Erythroblast (primary cell): ENCODE measurements at regions not wholly inside any gene's neighbourhood (a gene's known extent, or its start where the extent isn't known, plus 50 kb on each side); places are given as distances from the start of the nearest gene placed in this dataset.

Experiments
- GATA1 ChIP-seq: IDR thresholded peaks from 2 replicates; pipeline ENCODE4 v1.6.1; 2011; ENCODE audit warnings: low read depth, mild to moderate bottlenecking, control low read depth, low read length, moderate library complexity
- POLR2A ChIP-seq: IDR thresholded peaks from 2 replicates; pipeline ENCODE4 v1.6.1; 2011; ENCODE audit warnings: mild to moderate bottlenecking, low read length

GRCh38 chr10:78298835-78299234, 265.2 kb downstream of the RPS24 start:
- no peak for TF ChIP-seq POLR2A
- TF ChIP-seq GATA1 = no peak
